ENCODE measurements at regions not wholly inside any gene's neighbourhood (a gene's known extent, or its start where the extent isn't known, plus 50 kb on each side); places are given as distances from the start of the nearest gene placed in this dataset.

DNA sequence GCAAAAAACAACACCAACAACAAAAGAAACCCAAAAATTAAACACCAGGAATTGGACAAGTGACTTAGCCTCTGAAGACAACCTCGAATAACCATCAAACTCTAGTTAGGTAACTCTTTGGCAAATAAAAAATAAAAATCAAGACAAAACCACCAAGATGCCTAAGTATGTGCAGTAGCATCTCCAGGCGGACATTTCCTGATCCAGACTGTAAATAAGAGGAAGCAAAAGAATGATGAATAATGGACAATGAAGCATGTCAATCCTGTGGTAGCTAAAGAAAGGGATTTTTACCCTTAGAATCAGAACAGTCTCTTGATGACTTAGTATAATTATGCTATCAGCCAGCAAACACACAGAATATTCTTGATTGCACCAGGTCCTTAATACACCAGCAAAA, 276.7 kb upstream of the DIAPH2 start:
- DNase-seq (ENCODE audit: low read depth in 1 of 2, low spot score in 2 of 2) (no peak), FAIRE-seq (no peak)
- Histone ChIP-seq H3K56ac (replicated peaks; ENCODE audit: insufficient read length, low read depth, low read length) (no peak overlapping the region), H4K20me1 (replicated peaks in 1 of 2; ENCODE audit: control insufficient read depth in 1 of 2, insufficient read depth in 2 of 2, low read length in 2 of 2) (no peaks in the 10 kb centered on the region), H2BK20ac (ENCODE audit: low read length) (no peak overlapping the region), H3K18ac (ENCODE audit: extremely low read depth, low read length) (no peak overlapping the region), H2BK5ac (ENCODE audit: low read depth, low read length) (no peak overlapping the region), H3K14ac (ENCODE audit: insufficient read length) (no peak overlapping the region), H4K8ac (ENCODE audit: extremely low read depth, insufficient read depth, low read length) (no peak overlapping the region), H3K4me2 (ENCODE audit: insufficient read depth in 1 of 2, low read depth in 2 of 2, low read length in 2 of 2) (no peak overlapping the region), H3K9me3 (ENCODE audit: insufficient read depth in 2 of 2, low read depth in 1 of 2, low read length in 1 of 2) (no peaks in the 10 kb centered on the region), H3K4ac (replicated peaks; ENCODE audit: insufficient read length, low read depth, low read length) (no peak overlapping the region), H4K91ac (replicated peaks; ENCODE audit: insufficient read length, low read length) (no peak overlapping the region), H3K27ac (ENCODE audit: low read depth, low read length) (no peak overlapping the region), H4K5ac (ENCODE audit: insufficient read length, low read depth, low read length) (no peak overlapping the region), H2BK120ac (replicated peaks; ENCODE audit: low read depth, low read length) (no peak overlapping the region), H3K27me3 (replicated peaks in 1 of 4; ENCODE audit: control insufficient read depth in 3 of 4, extremely low read depth in 1 of 4, insufficient read depth in 3 of 4, low read length in 3 of 4) (no peaks in the 10 kb centered on the region), H2AFZ (ENCODE audit: low read length) (no peak overlapping the region), H2BK12ac (ENCODE audit: low read depth, low read length) (no peak overlapping the region), H3K9ac (replicated peaks in 1 of 4; ENCODE audit: extremely low read depth in 1 of 4, low read depth in 3 of 4, low read length in 3 of 4) (no peak overlapping the region), H3K23me2 (ENCODE audit: low read depth, low read length) (no peaks in the 10 kb centered on the region), H3K23ac (ENCODE audit: insufficient read length) (no peak overlapping the region), H3K4me3 (ENCODE audit: extremely low read depth in 1 of 4, insufficient read depth in 2 of 4, low read depth in 3 of 4, low read length in 4 of 4) (no peak overlapping the region), H3K36me3 (ENCODE audit: control insufficient read depth in 2 of 4, insufficient read depth in 4 of 4, low read length in 3 of 4) (no peaks in the 10 kb centered on the region), H3K79me2 (ENCODE audit: control insufficient read depth in 1 of 2, insufficient read depth in 2 of 2, low read length in 2 of 2) (no peaks in the 10 kb centered on the region), H2BK15ac (ENCODE audit: low read length) (no peak overlapping the region), H3K79me1 (ENCODE audit: low read depth, low read length) (no peaks in the 10 kb centered on the region), H3K4me1 (replicated peaks in 1 of 4; ENCODE audit: control insufficient read depth in 3 of 4, insufficient read depth in 4 of 4, low read length in 3 of 4) (peaks cover 0 to 8% (median 0%) of the 10 kb centered on the region in 4 experiments; a peak in 1 of 7 replicates), H2AK5ac (ENCODE audit: low read depth, low read length) (no peak overlapping the region)
- ChIA-PET POLR2A (ENCODE audit: partially characterized antibody) (no interaction called here), CTCF (ENCODE audit: partially characterized antibody) (no interaction called here)
- TF ChIP-seq POU5F1 (IDR thresholded peaks at IDR 0.05; ENCODE audit: low read depth, low read length) (no peak), NANOG (IDR thresholded peaks at IDR 0.05; ENCODE audit: insufficient read depth, low read depth, low read length, poor library complexity, severe bottlenecking) (no peak), BCL11A (IDR thresholded peaks at IDR 0.05; ENCODE audit: low read depth in 2 of 2, low read length in 2 of 2) (no peak), RFX5 (IDR thresholded peaks at IDR 0.05; ENCODE audit: borderline replicate concordance, low read depth, low read length) (no peak), NRF1 (IDR thresholded peaks at IDR 0.05; ENCODE audit: low read depth, low read length) (no peak)
- TF ChIP-seq, protein P1, sequence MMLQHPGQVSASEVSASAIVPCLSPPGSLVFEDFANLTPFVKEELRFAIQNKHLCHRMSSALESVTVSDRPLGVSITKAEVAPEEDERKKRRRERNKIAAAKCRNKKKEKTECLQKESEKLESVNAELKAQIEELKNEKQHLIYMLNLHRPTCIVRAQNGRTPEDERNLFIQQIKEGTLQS (IDR thresholded peaks at IDR 0.05; ENCODE audit: insufficient read depth, low read depth, low read length) = no peak
- WGBS, 2 experiments (ENCODE audit: extremely low coverage in 1 of 2, insufficient coverage in 1 of 2, insufficient read length in 1 of 2, insufficient replicate concordance in 2 of 2, low coverage in 1 of 2, low lambda C conversion rate in 2 of 2, missing lambda C conversion rate in 1 of 2) = 80% methylated on average over 2 of the region's 2 CpGs; no CpG with 5 or more reads in 1 of the 2 experiments
